H9 (cell line): ENCODE measurements at regions not wholly inside any gene's neighbourhood (a gene's known extent, or its start where the extent isn't known, plus 50 kb on each side); places are given as distances from the start of the nearest gene placed in this dataset.

Experiments
- DNase-seq: peaks from one replicate; pipeline ENCODE4 v3.0.0-alpha.2; 2017
- H2AFZ ChIP-seq: one replicate; pipeline ENCODE4 v1.6.1; 2013; ENCODE audit warnings: mild to moderate bottlenecking, low read length, control low read depth, moderate library complexity
- H2AK5ac ChIP-seq: 2 replicates; pipeline ENCODE4 v1.6.1; 2013; ENCODE audit warnings: low read length, control low read depth, mixed read lengths; ENCODE audit not compliant: insufficient read length
- H2BK120ac ChIP-seq: one replicate; pipeline ENCODE4 v1.6.1; 2013; ENCODE audit warnings: low read depth, mild to moderate bottlenecking, low read length, control low read depth, inconsistent platforms; ENCODE audit not compliant: poor library complexity, severe bottlenecking
- H2BK12ac ChIP-seq: 2 replicates; pipeline ENCODE4 v1.6.1; 2013; ENCODE audit warnings: low read length, control low read depth, mixed read lengths, low read depth; ENCODE audit not compliant: insufficient read length
- H2BK15ac ChIP-seq: 2 replicates; pipeline ENCODE4 v1.6.1; 2013; ENCODE audit warnings: low read depth, low read length, control low read depth
- H2BK20ac ChIP-seq: one replicate; pipeline ENCODE4 v1.6.1; 2013; ENCODE audit warnings: low read depth, mild to moderate bottlenecking, low read length, control low read depth, inconsistent platforms; ENCODE audit not compliant: poor library complexity, severe bottlenecking
- H2BK5ac ChIP-seq: 2 replicates; pipeline ENCODE4 v1.6.1; 2013; ENCODE audit warnings: low read length, control low read depth, mixed read lengths; ENCODE audit not compliant: insufficient read length
- H3K14ac ChIP-seq: 2 replicates; pipeline ENCODE4 v1.6.1; 2013; ENCODE audit warnings: low read length, control low read depth; ENCODE audit not compliant: insufficient read depth
- H3K18ac ChIP-seq: 2 replicates; pipeline ENCODE4 v1.6.1; 2013; ENCODE audit warnings: low read depth, mild to moderate bottlenecking, mixed read lengths, low read length, control low read depth; ENCODE audit not compliant: insufficient read length
- H3K23ac ChIP-seq: 2 replicates; pipeline ENCODE4 v1.6.1; 2013; ENCODE audit warnings: low read length, control low read depth, mixed read lengths, low read depth; ENCODE audit not compliant: insufficient read length
- H3K23me2 ChIP-seq: 2 replicates; pipeline ENCODE4 v1.6.1; 2013; ENCODE audit warnings: low read depth, mild to moderate bottlenecking, mixed read lengths, low read length, control low read depth; ENCODE audit not compliant: insufficient read length, poor library complexity, severe bottlenecking
- H3K27ac ChIP-seq: 2 replicates; pipeline ENCODE4 v1.5.1; 2013; ENCODE audit warnings: low read length, control low read depth, mixed read lengths, low read depth; ENCODE audit not compliant: insufficient read length
- H3K27me3 ChIP-seq: 2 replicates; pipeline ENCODE4 v1.6.1; 2013; ENCODE audit warnings: low read length, control low read depth, inconsistent platforms; ENCODE audit not compliant: insufficient read depth
- H3K4ac ChIP-seq: 2 replicates; pipeline ENCODE4 v1.6.1; 2013; ENCODE audit warnings: low read depth, mild to moderate bottlenecking, control low read depth, inconsistent platforms, low read length, moderate library complexity
- H3K4me1 ChIP-seq: 2 replicates; pipeline ENCODE4 v1.6.1; 2013; ENCODE audit warnings: low read length, control low read depth, inconsistent platforms; ENCODE audit not compliant: insufficient read depth
- H3K4me2 ChIP-seq: 2 replicates; pipeline ENCODE4 v1.6.1; 2013; ENCODE audit warnings: low read length, control low read depth, mixed read lengths; ENCODE audit not compliant: insufficient read length, insufficient read depth
- H3K56ac ChIP-seq: 2 replicates; pipeline ENCODE4 v1.6.1; 2013; ENCODE audit warnings: low read depth, mild to moderate bottlenecking, mixed read lengths, low read length, control low read depth; ENCODE audit not compliant: insufficient read length
- H3K79me1 ChIP-seq: 2 replicates; pipeline ENCODE4 v1.6.1; 2013; ENCODE audit warnings: low read depth, mild to moderate bottlenecking, moderate library complexity, low read length, control low read depth, inconsistent platforms; ENCODE audit not compliant: insufficient read depth, poor library complexity, severe bottlenecking
- H3K79me2 ChIP-seq: 2 replicates; pipeline ENCODE4 v1.6.1; 2013; ENCODE audit warnings: low read length, control low read depth, inconsistent platforms; ENCODE audit not compliant: insufficient read depth
- H3K9ac ChIP-seq: 2 replicates; pipeline ENCODE4 v1.6.1; 2013; ENCODE audit warnings: low read length, control low read depth, mixed read lengths; ENCODE audit not compliant: insufficient read length; ENCODE audit errors: extremely low read depth
- H3K9me3 ChIP-seq: one replicate; pipeline ENCODE4 v1.6.1; 2013; ENCODE audit warnings: low read depth, low read length, inconsistent platforms; ENCODE audit not compliant: control insufficient read depth
- H3T11ph ChIP-seq: one replicate; pipeline ENCODE4 v1.6.1; 2013; ENCODE audit warnings: mild to moderate bottlenecking, low read length, control low read depth, inconsistent platforms
- H4K20me1 ChIP-seq: one replicate; pipeline ENCODE4 v1.6.1; 2013; ENCODE audit not compliant: control insufficient read depth, insufficient read length, insufficient read depth
- H4K5ac ChIP-seq: 2 replicates; pipeline ENCODE4 v1.6.1; 2013; ENCODE audit warnings: low read depth, mild to moderate bottlenecking, mixed read lengths, low read length, control low read depth; ENCODE audit not compliant: insufficient read length
- H4K8ac ChIP-seq: replicated peaks from 2 replicates; pipeline ENCODE4 v1.6.1; 2013; ENCODE audit warnings: low read length, control low read depth, mixed read lengths, low read depth; ENCODE audit not compliant: insufficient read length
- H4K91ac ChIP-seq: 2 replicates; pipeline ENCODE4 v1.6.1; 2013; ENCODE audit warnings: low read depth, mild to moderate bottlenecking, moderate library complexity, mixed read lengths, low read length, control low read depth; ENCODE audit not compliant: insufficient read length
- H3K27ac Mint-ChIP-seq, 3 experiments: 2 replicates in 2 of 3; 3 replicates in 1 of 3; pipeline ENCODE4 v1.8.0; 2020 to 2021; ENCODE audit warnings: mixed read lengths in 3 of 3, mild to moderate bottlenecking in 1 of 3, moderate library complexity in 1 of 3
- H3K27me3 Mint-ChIP-seq: 2 replicates; pipeline ENCODE4 v1.8.0; 2021; ENCODE audit warnings: low read depth, mild to moderate bottlenecking, moderate library complexity, mixed read lengths
- H3K36me3 Mint-ChIP-seq, 3 experiments: 2 replicates in 2 of 3; 3 replicates in 1 of 3; pipeline ENCODE4 v1.8.0; 2020 to 2021; ENCODE audit warnings: low read depth in 3 of 3, mixed read lengths in 3 of 3; ENCODE audit not compliant: insufficient read depth in 1 of 3
- H3K4me1 Mint-ChIP-seq, 2 experiments: 2 replicates each; pipeline ENCODE4 v1.8.0; 2020; ENCODE audit warnings: mixed read lengths in 2 of 2
- H3K4me3 Mint-ChIP-seq, 2 experiments: 2 replicates in 1 of 2; 3 replicates in 1 of 2; pipeline ENCODE4 v1.8.0; 2020 to 2021; ENCODE audit warnings: mild to moderate bottlenecking in 2 of 2, mixed read lengths in 2 of 2, moderate library complexity in 1 of 2
- H3K9me3 Mint-ChIP-seq, 2 experiments: 2 replicates in 1 of 2; 3 replicates in 1 of 2; pipeline ENCODE4 v1.8.0; 2020; ENCODE audit warnings: mild to moderate bottlenecking in 2 of 2, mixed read lengths in 2 of 2, moderate library complexity in 1 of 2
- WGBS: extraction: QIAGEN DNeasy Blood & Tissue Kit; methylation state at CpG from one replicate; pipeline ENCODE4 v1.1.7; 2013; ENCODE audit warnings: missing lambda C conversion rate, low lambda C conversion rate, mixed read lengths; ENCODE audit not compliant: insufficient read length; ENCODE audit errors: extremely low coverage; 5-methylcytosine and 5-hydroxymethylcytosine counted together
- TF ChIP-seq, protein P1 (sequence below): fragments of 200-600 bp; sonication (generic); conservative IDR thresholded peaks from 3 replicates; pipeline ENCODE4 v1.8.0; 2021; ENCODE audit warnings: antibody characterized with exemption, mild to moderate bottlenecking

- no peak overlapping the region for H2AK5ac ChIP-seq
- DNase-seq = no peak
- H3K4ac ChIP-seq = no peak overlapping the region
- H3K27ac ChIP-seq = no peak overlapping the region
- no peak overlapping the region for H3K9ac ChIP-seq
- no peak overlapping the region for H3K4me3 Mint-ChIP-seq
- no peaks in the 10 kb centered on the region for H3K9me3 ChIP-seq
- no peak overlapping the region for H3K56ac ChIP-seq
- no peak overlapping the region for H4K8ac ChIP-seq
- no peaks in the 10 kb centered on the region for H3K27me3 Mint-ChIP-seq
- no peak overlapping the region for H3K27ac Mint-ChIP-seq
- H3K36me3 Mint-ChIP-seq = 0 out of 7 replicates have a peak, but pooled peaks cover 0 to 2% (median 0%) of the 10 kb centered on the region in 3 experiments
- WGBS = no CpG with 5 or more reads among the region's 1 CpG
- H3K14ac ChIP-seq = no peak overlapping the region
- H3K79me1 ChIP-seq = no peaks in the 10 kb centered on the region
- H3K4me1 ChIP-seq = no peaks in the 10 kb centered on the region
- no peaks in the 10 kb centered on the region for H3K79me2 ChIP-seq
- no peak overlapping the region for H4K5ac ChIP-seq
- no peaks in the 10 kb centered on the region for H4K20me1 ChIP-seq
- TF ChIP-seq, protein P1, sequence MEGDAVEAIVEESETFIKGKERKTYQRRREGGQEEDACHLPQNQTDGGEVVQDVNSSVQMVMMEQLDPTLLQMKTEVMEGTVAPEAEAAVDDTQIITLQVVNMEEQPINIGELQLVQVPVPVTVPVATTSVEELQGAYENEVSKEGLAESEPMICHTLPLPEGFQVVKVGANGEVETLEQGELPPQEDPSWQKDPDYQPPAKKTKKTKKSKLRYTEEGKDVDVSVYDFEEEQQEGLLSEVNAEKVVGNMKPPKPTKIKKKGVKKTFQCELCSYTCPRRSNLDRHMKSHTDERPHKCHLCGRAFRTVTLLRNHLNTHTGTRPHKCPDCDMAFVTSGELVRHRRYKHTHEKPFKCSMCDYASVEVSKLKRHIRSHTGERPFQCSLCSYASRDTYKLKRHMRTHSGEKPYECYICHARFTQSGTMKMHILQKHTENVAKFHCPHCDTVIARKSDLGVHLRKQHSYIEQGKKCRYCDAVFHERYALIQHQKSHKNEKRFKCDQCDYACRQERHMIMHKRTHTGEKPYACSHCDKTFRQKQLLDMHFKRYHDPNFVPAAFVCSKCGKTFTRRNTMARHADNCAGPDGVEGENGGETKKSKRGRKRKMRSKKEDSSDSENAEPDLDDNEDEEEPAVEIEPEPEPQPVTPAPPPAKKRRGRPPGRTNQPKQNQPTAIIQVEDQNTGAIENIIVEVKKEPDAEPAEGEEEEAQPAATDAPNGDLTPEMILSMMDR = no peak
- H3K23me2 ChIP-seq = no peaks in the 10 kb centered on the region
- no peak overlapping the region for H3T11ph ChIP-seq
- H2BK12ac ChIP-seq = no peak overlapping the region
- no peak overlapping the region for H3K4me2 ChIP-seq
- H3K27me3 ChIP-seq = no peaks in the 10 kb centered on the region
- H3K9me3 Mint-ChIP-seq = no peaks in the 10 kb centered on the region
- no peaks in the 10 kb centered on the region for H3K4me1 Mint-ChIP-seq
- H2BK15ac ChIP-seq = no peak overlapping the region
- H2BK120ac ChIP-seq = no peak overlapping the region
- no peak overlapping the region for H2AFZ ChIP-seq
- H3K18ac ChIP-seq = no peak overlapping the region
- no peak overlapping the region for H2BK20ac ChIP-seq
- H4K91ac ChIP-seq = no peak overlapping the region
- no peak overlapping the region for H3K23ac ChIP-seq
- H2BK5ac ChIP-seq = no peak overlapping the region
These were observed 371.4 kb downstream of the DTHD1 start for GRCh38 chr4:36652857-36653256.
